IMR-90 (cell line): ENCODE measurements at regions not wholly inside any gene's neighbourhood (a gene's known extent, or its start where the extent isn't known, plus 50 kb on each side); places are given as distances from the start of the nearest gene placed in this dataset.

Experiments used
- CEBPB ChIP-seq: IDR thresholded peaks from 2 replicates; pipeline ENCODE4 v1.6.1; 2012; ENCODE audit warnings: low read depth, low read length, improper control_type of control experiment
- CHD1 ChIP-seq: IDR thresholded peaks from 2 replicates; pipeline ENCODE4 v1.6.1; 2012; ENCODE audit warnings: low read depth, low read length, improper control_type of control experiment
- FOS ChIP-seq: fragments of 150-350 bp; IDR thresholded peaks from 2 replicates; pipeline ENCODE4 v1.6.1; 2016; ENCODE audit warnings: low read depth, low read length
- MAFK ChIP-seq: IDR thresholded peaks from 2 replicates; pipeline ENCODE4 v1.6.1; 2012; ENCODE audit warnings: low read depth, low read length, improper control_type of control experiment
- MXI1 ChIP-seq: IDR thresholded peaks from 2 replicates; pipeline ENCODE4 v1.6.1; 2012; ENCODE audit warnings: low read depth, mild to moderate bottlenecking, low read length, moderate library complexity, borderline replicate concordance
- POLR2A ChIP-seq: IDR thresholded peaks from 2 replicates; pipeline ENCODE4 v1.6.1; 2012; ENCODE audit warnings: mild to moderate bottlenecking, low read depth, low read length
- RAD21 ChIP-seq: IDR thresholded peaks from 2 replicates; pipeline ENCODE4 v1.6.1; 2012; ENCODE audit warnings: low read length, improper control_type of control experiment
- SMC3 ChIP-seq: fragments of 150-350 bp; IDR thresholded peaks from 2 replicates; pipeline ENCODE4 v1.6.1; 2016; ENCODE audit warnings: low read depth, mild to moderate bottlenecking, antibody characterized with exemption, low read length, moderate library complexity
- TF ChIP-seq, protein P1 (sequence below): conservative IDR thresholded peaks from 2 replicates; pipeline ENCODE4 v1.5.1; 2012; ENCODE audit warnings: mild to moderate bottlenecking, low read depth, low read length, improper control_type of control experiment
- TF ChIP-seq, protein P2 (sequence below): fragments of 150-350 bp; IDR thresholded peaks from 2 replicates; pipeline ENCODE4 v1.6.1; 2017; ENCODE audit warnings: mild to moderate bottlenecking, antibody characterized with exemption, low read length, low read depth

- TF ChIP-seq, protein P1, sequence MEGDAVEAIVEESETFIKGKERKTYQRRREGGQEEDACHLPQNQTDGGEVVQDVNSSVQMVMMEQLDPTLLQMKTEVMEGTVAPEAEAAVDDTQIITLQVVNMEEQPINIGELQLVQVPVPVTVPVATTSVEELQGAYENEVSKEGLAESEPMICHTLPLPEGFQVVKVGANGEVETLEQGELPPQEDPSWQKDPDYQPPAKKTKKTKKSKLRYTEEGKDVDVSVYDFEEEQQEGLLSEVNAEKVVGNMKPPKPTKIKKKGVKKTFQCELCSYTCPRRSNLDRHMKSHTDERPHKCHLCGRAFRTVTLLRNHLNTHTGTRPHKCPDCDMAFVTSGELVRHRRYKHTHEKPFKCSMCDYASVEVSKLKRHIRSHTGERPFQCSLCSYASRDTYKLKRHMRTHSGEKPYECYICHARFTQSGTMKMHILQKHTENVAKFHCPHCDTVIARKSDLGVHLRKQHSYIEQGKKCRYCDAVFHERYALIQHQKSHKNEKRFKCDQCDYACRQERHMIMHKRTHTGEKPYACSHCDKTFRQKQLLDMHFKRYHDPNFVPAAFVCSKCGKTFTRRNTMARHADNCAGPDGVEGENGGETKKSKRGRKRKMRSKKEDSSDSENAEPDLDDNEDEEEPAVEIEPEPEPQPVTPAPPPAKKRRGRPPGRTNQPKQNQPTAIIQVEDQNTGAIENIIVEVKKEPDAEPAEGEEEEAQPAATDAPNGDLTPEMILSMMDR, result no peak
- TF ChIP-seq, protein P2, sequence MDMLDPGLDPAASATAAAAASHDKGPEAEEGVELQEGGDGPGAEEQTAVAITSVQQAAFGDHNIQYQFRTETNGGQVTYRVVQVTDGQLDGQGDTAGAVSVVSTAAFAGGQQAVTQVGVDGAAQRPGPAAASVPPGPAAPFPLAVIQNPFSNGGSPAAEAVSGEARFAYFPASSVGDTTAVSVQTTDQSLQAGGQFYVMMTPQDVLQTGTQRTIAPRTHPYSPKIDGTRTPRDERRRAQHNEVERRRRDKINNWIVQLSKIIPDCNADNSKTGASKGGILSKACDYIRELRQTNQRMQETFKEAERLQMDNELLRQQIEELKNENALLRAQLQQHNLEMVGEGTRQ, result no peak
- TF ChIP-seq POLR2A (no peak), FOS (no peak), MAFK (no peak), RAD21 (no peak), MXI1 (no peak), CHD1 (no peak), CEBPB (no peak), SMC3 (no peak)
These were observed 1026.4 kb upstream of the COX7C start for GRCh38 chr5:85591311-85591710.
